H1 (cell line): ENCODE measurements at regions not wholly inside any gene's neighbourhood (a gene's known extent, or its start where the extent isn't known, plus 50 kb on each side); places are given as distances from the start of the nearest gene placed in this dataset.

Source experiments
- ATF2 ChIP-seq: IDR thresholded peaks from 2 replicates; pipeline ENCODE4 v1.6.1; 2012; ENCODE audit warnings: low read length, inconsistent platforms
- CBX8 ChIP-seq: fragments of 300-800, 300-1000 bp; sonication (generic); IDR thresholded peaks from 2 replicates; pipeline ENCODE4 v1.7.1; 2016; ENCODE audit warnings: low read depth, low read length, borderline replicate concordance
- CEBPB ChIP-seq: IDR thresholded peaks from 2 replicates; pipeline ENCODE4 v1.6.1; 2012; ENCODE audit warnings: low read depth, low read length
- CTCF ChIP-seq, 3 experiments: IDR thresholded peaks; 1 replicate in 2 of 3; 2 replicates in 1 of 3; pipeline versions ENCODE4 v1.5.1 to v1.6.1; 2011; ENCODE audit warnings: low read length in 3 of 3, mild to moderate bottlenecking in 3 of 3, inconsistent platforms in 2 of 3, low read depth in 1 of 3, moderate library complexity in 1 of 3; ENCODE audit not compliant: insufficient read depth in 1 of 3; ENCODE audit errors: control extremely low read depth in 1 of 3
- GABPA ChIP-seq: IDR thresholded peaks from 2 replicates; pipeline ENCODE4 v1.6.1; 2011; ENCODE audit warnings: mild to moderate bottlenecking, low read length, moderate library complexity, borderline replicate concordance; ENCODE audit not compliant: insufficient read depth
- GTF2F1 ChIP-seq: IDR thresholded peaks from 2 replicates; pipeline ENCODE4 v1.6.1; 2012; ENCODE audit warnings: low read depth, low read length, improper control_type of control experiment, borderline replicate concordance
- POLR2AphosphoS5 ChIP-seq: IDR thresholded peaks from 2 replicates; pipeline ENCODE4 v1.6.1; 2011; ENCODE audit warnings: low read depth, low read length
- RFX5 ChIP-seq: IDR thresholded peaks from 2 replicates; pipeline ENCODE4 v1.6.1; 2011; ENCODE audit warnings: low read depth, low read length, improper control_type of control experiment, borderline replicate concordance
- SP1 ChIP-seq: IDR thresholded peaks from 2 replicates; pipeline ENCODE4 v1.6.1; 2011; ENCODE audit warnings: low read depth, low read length
- SRF ChIP-seq: IDR thresholded peaks from 2 replicates; pipeline ENCODE4 v1.6.1; 2011; ENCODE audit warnings: mild to moderate bottlenecking, low read depth, low read length, moderate library complexity
- SUZ12 ChIP-seq: fragments of 200-600 bp; sonication (generic); IDR thresholded peaks from 2 replicates; pipeline ENCODE4 v1.6.1; 2012; ENCODE audit warnings: mild to moderate bottlenecking, inconsistent platforms, low read length, moderate library complexity, mixed read lengths
- TCF12 ChIP-seq: IDR thresholded peaks from 2 replicates; pipeline ENCODE4 v1.6.1; 2011; ENCODE audit warnings: low read depth, mild to moderate bottlenecking, low read length
- TEAD4 ChIP-seq: IDR thresholded peaks from 2 replicates; pipeline ENCODE4 v1.6.1; 2012; ENCODE audit warnings: low read depth, low read length, inconsistent platforms, mixed read lengths

DNA sequence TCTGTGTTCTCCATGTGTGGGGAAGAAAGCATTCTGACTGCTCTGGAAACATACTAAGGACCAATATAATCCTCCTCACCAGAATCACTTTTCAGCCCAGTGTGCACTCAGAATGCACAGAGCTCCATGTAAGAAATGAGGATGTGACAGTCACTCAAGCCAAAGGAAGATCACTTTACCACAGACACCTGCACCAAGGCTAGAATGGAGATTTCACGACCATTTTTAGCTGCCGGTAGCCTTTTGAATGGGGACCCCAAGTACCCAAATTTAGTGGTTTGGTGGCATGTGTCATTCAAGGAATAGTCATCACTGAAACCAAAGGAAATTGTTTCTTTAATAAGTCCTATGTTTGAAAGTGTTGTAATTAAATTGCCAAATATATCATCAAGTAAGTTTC is 613.2 kb upstream of the ACVR2A start:
- TF ChIP-seq CTCF (IDR thresholded peaks at IDR 0.05; ENCODE audit: control extremely low read depth in 1 of 3, insufficient read depth in 1 of 3, low read depth in 1 of 3, low read length in 3 of 3) (no peak), RFX5 (no peak), GABPA (no peak), TEAD4 (no peak), SUZ12 (no peak), POLR2AphosphoS5 (no peak), ATF2 (no peak), CEBPB (no peak), SRF (no peak), CBX8 (no peak), TCF12 (no peak), GTF2F1 (no peak), SP1 (no peak)
